ENCODE measurements at regions not wholly inside any gene's neighbourhood (a gene's known extent, or its start where the extent isn't known, plus 50 kb on each side); places are given as distances from the start of the nearest gene placed in this dataset.

DNA sequence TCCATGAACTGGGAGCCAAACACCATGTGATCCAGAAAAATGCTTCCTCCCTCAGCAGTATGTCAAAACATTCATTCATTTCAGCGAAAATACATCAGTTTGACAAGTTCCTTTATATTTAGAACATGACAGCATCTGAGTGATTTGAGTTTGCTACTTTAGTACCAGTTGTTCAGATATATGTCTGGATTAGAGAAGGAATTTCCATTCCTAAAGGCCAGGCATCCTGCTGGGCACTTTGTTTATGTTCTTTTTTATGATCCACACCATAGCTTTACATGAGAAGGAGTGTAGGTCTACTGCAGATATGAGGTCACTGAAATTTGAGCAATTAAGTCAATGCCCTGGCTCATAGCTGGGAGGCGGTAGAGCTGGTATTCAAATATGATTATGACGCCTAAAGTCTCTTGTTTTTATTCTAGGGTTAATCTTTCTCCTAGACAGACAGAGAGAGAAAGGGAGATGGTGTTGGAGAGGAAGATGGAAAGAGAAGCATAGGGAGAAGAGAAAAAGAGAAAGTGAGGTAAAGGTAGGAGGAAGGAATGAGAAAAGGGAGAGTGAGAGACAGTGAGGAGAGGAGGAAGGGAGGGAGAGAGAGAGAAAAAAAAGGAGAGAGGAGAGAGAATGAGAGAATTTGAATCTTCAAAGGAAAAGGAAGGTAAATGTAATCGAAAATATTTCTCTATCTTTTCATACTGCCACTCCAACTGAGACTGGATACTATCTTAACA, 839.5 kb upstream of the FANCL start:
- Histone ChIP-seq H3K4me1 (ENCODE audit: control insufficient read depth, insufficient read depth, low read length) (no peaks in the 10 kb centered on the region), H3K9ac (ENCODE audit: control insufficient read depth, insufficient read depth, low read length) (no peak overlapping the region), H3K4me2 (ENCODE audit: control insufficient read depth, insufficient read depth) (no peak overlapping the region), H4K20me1 (ENCODE audit: control insufficient read depth, insufficient read depth) (no peaks in the 10 kb centered on the region), H2AFZ (ENCODE audit: control insufficient read depth, low read depth, low read length) (no peak overlapping the region), H3K27me3 (replicated peaks in 1 of 2; ENCODE audit: control insufficient read depth in 2 of 2, insufficient read depth in 2 of 2, low read length in 1 of 2) (no peaks in the 10 kb centered on the region), H3K27ac (ENCODE audit: control insufficient read depth, insufficient read depth) (no peak overlapping the region), H3K4me3 (no peak overlapping the region), H3K36me3 (ENCODE audit: control insufficient read depth in 2 of 2, insufficient read depth in 2 of 2, low read length in 1 of 2) (no peaks in the 10 kb centered on the region), H3K79me2 (ENCODE audit: control insufficient read depth, insufficient read depth, low read length) (no peaks in the 10 kb centered on the region), H3K9me3 (replicated peaks; ENCODE audit: control insufficient read depth, insufficient read depth, low read length) (no peaks in the 10 kb centered on the region)
- SMC1A ChIA-PET (ENCODE audit: uncharacterized antibody, unreplicated experiment): no interaction called here
- RAD21 ChIA-PET (ENCODE audit: unreplicated experiment): no interaction called here
- POLR2A ChIA-PET: no interaction called here
- in situ Hi-C loops (cut with MboI) (no loop called here), intact Hi-C loops (cut with micrococcal nuclease; ENCODE audit: unreplicated experiment) (no loop called here)
- ATAC-seq: no peak
- CTCF ChIA-PET: no interaction called here
- WGBS (ENCODE audit: insufficient coverage, insufficient replicate concordance, low lambda C conversion rate, missing lambda C conversion rate): 10% methylated on average over 4 of the region's 4 CpGs
- no peak for DNase-seq (ENCODE audit: low read depth, low spot score)
- TF ChIP-seq HDAC6 (IDR thresholded peaks at IDR 0.05; ENCODE audit: unreplicated experiment) (no peak), HDGF (IDR thresholded peaks at IDR 0.05) (no peak), RCOR1 (conservative IDR thresholded peaks at IDR 0.05; ENCODE audit: low read depth, low read length) (no peak), EZH2 (IDR thresholded peaks at IDR 0.05; ENCODE audit: borderline replicate concordance, control insufficient read depth, low read depth, low read length) (no peak), TCF7 (IDR thresholded peaks at IDR 0.05; ENCODE audit: borderline replicate concordance) (no peak), RAD51 (IDR thresholded peaks at IDR 0.05) (no peak), CEBPB (IDR thresholded peaks at IDR 0.05; ENCODE audit: borderline replicate concordance in 1 of 2, low read depth in 2 of 2, low read length in 2 of 2) (no peak), ZNF622 (IDR thresholded peaks at IDR 0.05) (no peak), SREBF1 (IDR thresholded peaks at IDR 0.05; ENCODE audit: low read length) (no peak), ZSCAN29 (IDR thresholded peaks at IDR 0.05) (no peak), EGR1 (IDR thresholded peaks at IDR 0.05; ENCODE audit: borderline replicate concordance in 1 of 2, low read depth in 2 of 2, low read length in 2 of 2) (no peak), TCF12 (IDR thresholded peaks at IDR 0.05; ENCODE audit: low read depth, low read length) (no peak), POU2F2 (IDR thresholded peaks at IDR 0.05; ENCODE audit: borderline replicate concordance, low read depth, low read length) (no peak), ZNF274 (IDR thresholded peaks at IDR 0.05; ENCODE audit: insufficient read depth, insufficient read length) (no peak), SMAD5 (IDR thresholded peaks at IDR 0.05; ENCODE audit: low read depth) (no peak), KDM1A (IDR thresholded peaks at IDR 0.05; ENCODE audit: borderline replicate concordance) (no peak), POLR2AphosphoS2 (IDR thresholded peaks at IDR 0.05; ENCODE audit: low read depth, low read length) (no peak), PML (IDR thresholded peaks at IDR 0.05; ENCODE audit: low read length) (no peak), STAT3 (IDR thresholded peaks at IDR 0.05; ENCODE audit: low read depth, low read length) (no peak)
- TF ChIP-seq, protein P1, sequence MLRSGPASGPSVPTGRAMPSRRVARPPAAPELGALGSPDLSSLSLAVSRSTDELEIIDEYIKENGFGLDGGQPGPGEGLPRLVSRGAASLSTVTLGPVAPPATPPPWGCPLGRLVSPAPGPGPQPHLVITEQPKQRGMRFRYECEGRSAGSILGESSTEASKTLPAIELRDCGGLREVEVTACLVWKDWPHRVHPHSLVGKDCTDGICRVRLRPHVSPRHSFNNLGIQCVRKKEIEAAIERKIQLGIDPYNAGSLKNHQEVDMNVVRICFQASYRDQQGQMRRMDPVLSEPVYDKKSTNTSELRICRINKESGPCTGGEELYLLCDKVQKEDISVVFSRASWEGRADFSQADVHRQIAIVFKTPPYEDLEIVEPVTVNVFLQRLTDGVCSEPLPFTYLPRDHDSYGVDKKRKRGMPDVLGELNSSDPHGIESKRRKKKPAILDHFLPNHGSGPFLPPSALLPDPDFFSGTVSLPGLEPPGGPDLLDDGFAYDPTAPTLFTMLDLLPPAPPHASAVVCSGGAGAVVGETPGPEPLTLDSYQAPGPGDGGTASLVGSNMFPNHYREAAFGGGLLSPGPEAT (IDR thresholded peaks at IDR 0.05; ENCODE audit: low read depth): no peak
- no TSS peak for BruUV-seq (replicated peaks)
- no peak for FAIRE-seq

Measured in GM12878 (cell line).